ENCODE measurements at regions not wholly inside any gene's neighbourhood (a gene's known extent, or its start where the extent isn't known, plus 50 kb on each side); places are given as distances from the start of the nearest gene placed in this dataset.

DNA sequence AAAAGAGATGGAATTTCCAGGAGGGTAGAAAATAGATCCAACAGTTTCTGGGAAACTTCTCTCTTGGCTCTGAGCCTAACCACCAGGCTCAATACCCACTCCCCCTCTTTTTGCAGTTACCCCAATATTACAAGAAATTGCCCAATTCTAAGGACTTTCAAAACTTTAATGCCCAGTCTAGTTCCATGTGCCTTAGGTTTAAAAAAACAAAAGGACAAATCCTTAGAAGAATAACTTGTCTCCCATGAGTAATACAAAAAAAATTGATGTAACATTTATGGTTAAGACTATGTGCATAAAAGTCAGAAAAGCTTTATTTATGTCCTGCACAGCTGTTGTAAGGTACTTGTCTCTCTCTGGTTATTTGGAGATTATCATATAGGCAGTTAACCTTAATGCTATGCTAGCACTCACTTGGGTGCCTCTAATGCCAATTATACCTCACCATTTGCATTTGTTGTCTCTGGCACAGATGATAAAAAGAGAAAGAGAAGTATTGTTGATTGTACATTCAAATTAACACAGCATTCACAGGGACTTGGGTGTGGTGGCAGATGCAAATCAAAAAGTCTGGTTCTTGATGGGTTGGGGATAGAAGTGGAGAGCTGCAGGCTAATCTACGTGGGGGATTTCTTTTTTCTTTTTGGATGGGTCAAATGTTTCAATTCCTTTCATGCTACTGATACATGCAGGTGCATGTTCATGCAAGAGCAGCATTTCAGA, 159.4 kb downstream of the PIK3R1 start:
- TF ChIP-seq, protein P1, sequence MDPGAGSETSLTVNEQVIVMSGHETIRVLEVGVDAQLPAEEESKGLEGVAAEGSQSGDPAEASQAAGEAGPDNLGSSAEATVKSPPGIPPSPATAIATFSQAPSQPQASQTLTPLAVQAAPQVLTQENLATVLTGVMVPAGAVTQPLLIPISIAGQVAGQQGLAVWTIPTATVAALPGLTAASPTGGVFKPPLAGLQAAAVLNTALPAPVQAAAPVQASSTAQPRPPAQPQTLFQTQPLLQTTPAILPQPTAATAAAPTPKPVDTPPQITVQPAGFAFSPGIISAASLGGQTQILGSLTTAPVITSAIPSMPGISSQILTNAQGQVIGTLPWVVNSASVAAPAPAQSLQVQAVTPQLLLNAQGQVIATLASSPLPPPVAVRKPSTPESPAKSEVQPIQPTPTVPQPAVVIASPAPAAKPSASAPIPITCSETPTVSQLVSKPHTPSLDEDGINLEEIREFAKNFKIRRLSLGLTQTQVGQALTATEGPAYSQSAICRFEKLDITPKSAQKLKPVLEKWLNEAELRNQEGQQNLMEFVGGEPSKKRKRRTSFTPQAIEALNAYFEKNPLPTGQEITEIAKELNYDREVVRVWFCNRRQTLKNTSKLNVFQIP (CRISPR knock-in tag; IDR thresholded peaks at IDR 0.05; ENCODE audit: borderline replicate concordance, low read depth), result no peak
- TF ChIP-seq ZFP3 (CRISPR knock-in tag; IDR thresholded peaks at IDR 0.05) (no peak), GLIS3 (CRISPR knock-in tag; IDR thresholded peaks at IDR 0.05) (no peak), TOX (CRISPR knock-in tag; IDR thresholded peaks at IDR 0.05; ENCODE audit: borderline replicate concordance) (no peak), SNAI2 (CRISPR knock-in tag; IDR thresholded peaks at IDR 0.05) (no peak), ZNF70 (CRISPR knock-in tag; IDR thresholded peaks at IDR 0.05) (no peak), ZC3H10 (CRISPR knock-in tag; IDR thresholded peaks at IDR 0.05) (no peak), ZNF565 (CRISPR knock-in tag; conservative IDR thresholded peaks at IDR 0.05; ENCODE audit: low read depth) (no peak), PPARA (CRISPR knock-in tag; IDR thresholded peaks at IDR 0.05; ENCODE audit: borderline replicate concordance) (no peak), BACH2 (CRISPR knock-in tag; IDR thresholded peaks at IDR 0.05; ENCODE audit: borderline replicate concordance) (no peak)
- TF ChIP-seq, protein P2, sequence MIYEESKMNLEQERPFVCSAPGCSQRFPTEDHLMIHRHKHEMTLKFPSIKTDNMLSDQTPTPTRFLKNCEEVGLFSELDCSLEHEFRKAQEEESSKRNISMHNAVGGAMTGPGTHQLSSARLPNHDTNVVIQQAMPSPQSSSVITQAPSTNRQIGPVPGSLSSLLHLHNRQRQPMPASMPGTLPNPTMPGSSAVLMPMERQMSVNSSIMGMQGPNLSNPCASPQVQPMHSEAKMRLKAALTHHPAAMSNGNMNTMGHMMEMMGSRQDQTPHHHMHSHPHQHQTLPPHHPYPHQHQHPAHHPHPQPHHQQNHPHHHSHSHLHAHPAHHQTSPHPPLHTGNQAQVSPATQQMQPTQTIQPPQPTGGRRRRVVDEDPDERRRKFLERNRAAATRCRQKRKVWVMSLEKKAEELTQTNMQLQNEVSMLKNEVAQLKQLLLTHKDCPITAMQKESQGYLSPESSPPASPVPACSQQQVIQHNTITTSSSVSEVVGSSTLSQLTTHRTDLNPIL (CRISPR knock-in tag; IDR thresholded peaks at IDR 0.05; ENCODE audit: low read depth), result no peak

All from SK-N-SH treated with all-trans-retinoic acid at 6 μM for 48 hours (cell line).